ENCODE measurements at regions not wholly inside any gene's neighbourhood (a gene's known extent, or its start where the extent isn't known, plus 50 kb on each side); places are given as distances from the start of the nearest gene placed in this dataset.

DNA sequence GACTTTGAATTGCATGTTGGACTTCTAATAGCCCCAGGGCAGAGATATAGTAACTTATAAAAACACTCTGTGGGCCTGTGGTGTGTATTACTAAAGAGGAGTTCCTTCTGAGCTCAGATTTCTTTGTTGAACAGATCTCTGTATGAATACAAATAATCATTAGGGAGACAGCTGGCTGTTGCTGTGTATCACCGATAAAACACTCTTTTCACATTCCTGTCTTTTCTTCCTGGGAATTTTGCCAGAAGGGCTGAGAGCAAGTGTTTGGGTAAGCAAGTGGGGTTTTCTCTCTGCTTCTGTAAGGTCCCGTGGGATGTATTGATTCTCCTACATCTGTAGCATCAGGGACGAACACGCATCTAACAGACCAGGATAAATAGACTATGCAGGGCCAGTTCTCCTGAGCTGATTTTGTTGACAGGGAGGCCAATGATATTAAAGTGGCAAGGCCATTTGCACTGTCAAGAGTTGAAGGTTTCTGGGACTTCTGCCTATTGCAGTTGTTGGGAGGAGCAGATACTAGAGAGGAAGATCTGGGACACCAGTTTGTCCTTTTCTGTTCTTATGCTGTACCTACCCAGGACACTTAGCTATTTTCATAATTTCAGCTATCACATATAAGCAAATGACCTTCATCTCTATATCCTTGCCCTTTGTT lies 225.9 kb upstream of the CD96 start:
- dilution Hi-C loops (cut with MboI; ENCODE audit: extremely low pct_ligation_motif_present, low sequenced_read_pairs): no loop called here

DNA sequence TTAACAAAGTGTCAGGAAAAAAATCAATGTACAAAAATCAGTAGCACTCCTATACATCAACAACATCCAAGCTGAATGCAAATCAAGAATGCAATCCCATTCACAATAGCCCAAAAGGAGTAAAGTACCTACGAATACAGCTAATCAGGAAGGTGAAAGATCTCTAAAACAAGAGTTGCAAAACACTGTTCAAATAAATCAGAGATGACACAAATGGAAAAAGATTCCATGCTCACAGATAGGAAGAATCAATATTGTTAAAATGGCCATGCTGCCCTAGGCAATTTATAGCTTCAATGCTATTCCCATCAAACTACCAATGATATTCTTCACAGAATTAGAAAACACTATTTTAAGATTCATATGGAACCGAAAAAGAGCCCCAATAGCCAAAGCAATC lies 223.7 kb upstream of the CD96 start:
- dilution Hi-C loops (cut with MboI; ENCODE audit: extremely low pct_ligation_motif_present, low sequenced_read_pairs): no loop called here
- H3K79me2 ChIP-seq (ENCODE audit: control insufficient read depth, insufficient read depth, low read length): no peaks in the 10 kb centered on the region
- DNase-seq (ENCODE audit: low read depth, low spot score) (no peak), FAIRE-seq (no peak)
- H3K4me1 ChIP-seq (ENCODE audit: control insufficient read depth, extremely low read depth, insufficient read depth, low read length): no peaks in the 10 kb centered on the region
- H3K9ac ChIP-seq (ENCODE audit: control insufficient read depth, extremely low read depth, insufficient read depth, low read length): no peak overlapping the region
- H3K27me3 ChIP-seq (ENCODE audit: control insufficient read depth, extremely low read depth, insufficient read depth, low read length): no peaks in the 10 kb centered on the region
- H3K36me3 ChIP-seq (ENCODE audit: control insufficient read depth in 2 of 2, extremely low read depth in 1 of 2, insufficient read depth in 2 of 2, low read length in 2 of 2): no peaks in the 10 kb centered on the region
- H2AFZ ChIP-seq (ENCODE audit: control insufficient read depth, low read length): no peak overlapping the region
- H4K20me1 ChIP-seq (ENCODE audit: control insufficient read depth, extremely low read depth, insufficient read depth, low read length): no peaks in the 10 kb centered on the region
- no peak overlapping the region for H3K4me2 ChIP-seq (ENCODE audit: control insufficient read depth, extremely low read depth, insufficient read depth, low read depth, low read length)
- no peaks in the 10 kb centered on the region for H3K9me1 ChIP-seq (ENCODE audit: control insufficient read depth, extremely low read depth, insufficient read depth, low read length)
- H3K9me3 ChIP-seq (ENCODE audit: control insufficient read depth, low read depth, low read length): no peaks in the 10 kb centered on the region
- H3K4me3 ChIP-seq (ENCODE audit: control insufficient read depth in 2 of 3, extremely low read depth in 1 of 3, insufficient read depth in 2 of 3, low read depth in 1 of 3, low read length in 3 of 3): no peak overlapping the region
- TF ChIP-seq CTCF (optimal IDR thresholded peaks at IDR 0.05 in 1 of 3, IDR thresholded peaks at IDR 0.05 in 1 of 3, conservative IDR thresholded peaks at IDR 0.05 in 1 of 3; ENCODE audit: extremely low read depth in 1 of 3, insufficient read depth in 2 of 3, low read length in 3 of 3) (no peak), EZH2 (IDR thresholded peaks at IDR 0.05; ENCODE audit: low read length) (no peak)
- no peak overlapping the region for H3K27ac ChIP-seq (ENCODE audit: control insufficient read depth, insufficient read depth, low read length)

More for the DNA sequence above, 225.9 kb upstream of the CD96 start:
- Histone ChIP-seq H3K27ac (ENCODE audit: control insufficient read depth, insufficient read depth, low read length) (no peak overlapping the region), H3K4me1 (ENCODE audit: control insufficient read depth, extremely low read depth, insufficient read depth, low read length) (no peaks in the 10 kb centered on the region), H3K9me3 (ENCODE audit: control insufficient read depth, low read depth, low read length) (no peaks in the 10 kb centered on the region), H3K79me2 (ENCODE audit: control insufficient read depth, insufficient read depth, low read length) (no peaks in the 10 kb centered on the region), H3K36me3 (ENCODE audit: control insufficient read depth in 2 of 2, extremely low read depth in 1 of 2, insufficient read depth in 2 of 2, low read length in 2 of 2) (no peaks in the 10 kb centered on the region), H2AFZ (ENCODE audit: control insufficient read depth, low read length) (no peak overlapping the region), H4K20me1 (ENCODE audit: control insufficient read depth, extremely low read depth, insufficient read depth, low read length) (no peaks in the 10 kb centered on the region), H3K4me2 (ENCODE audit: control insufficient read depth, extremely low read depth, insufficient read depth, low read depth, low read length) (no peak overlapping the region), H3K4me3 (ENCODE audit: control insufficient read depth in 2 of 3, extremely low read depth in 1 of 3, insufficient read depth in 2 of 3, low read depth in 1 of 3, low read length in 3 of 3) (no peak overlapping the region), H3K9me1 (ENCODE audit: control insufficient read depth, extremely low read depth, insufficient read depth, low read length) (no peaks in the 10 kb centered on the region), H3K9ac (ENCODE audit: control insufficient read depth, extremely low read depth, insufficient read depth, low read length) (no peak overlapping the region), H3K27me3 (ENCODE audit: control insufficient read depth, extremely low read depth, insufficient read depth, low read length) (no peaks in the 10 kb centered on the region)
- DNase-seq (ENCODE audit: low read depth, low spot score) (no peak), FAIRE-seq (no peak)
- TF ChIP-seq CTCF (optimal IDR thresholded peaks at IDR 0.05 in 1 of 3, IDR thresholded peaks at IDR 0.05 in 1 of 3, conservative IDR thresholded peaks at IDR 0.05 in 1 of 3; ENCODE audit: extremely low read depth in 1 of 3, insufficient read depth in 2 of 3, low read length in 3 of 3) (no peak), EZH2 (IDR thresholded peaks at IDR 0.05; ENCODE audit: low read length) (no peak)
